Left lung (tissue), 4 donors: ENCODE measurements at regions not wholly inside any gene's neighbourhood (a gene's known extent, or its start where the extent isn't known, plus 50 kb on each side); places are given as distances from the start of the nearest gene placed in this dataset.

Experiments
- ATAC-seq: fragments of 200-7000 bp; cut with Tn5 transposase; one replicate; pipeline ENCODE4 v1.9.1; 2020; ENCODE audit warnings: moderate library complexity
- DNase-seq, 4 donors: peaks; one replicate each; pipeline ENCODE4 v3.0.0-alpha.2; 2013 to 2020
- H3K27ac ChIP-seq, 2 donors: fragments of 200-600 bp; sonication (generic) in 1 of 2; one replicate each; pipeline versions ENCODE4 v1.5.0 to v1.8.0; 2020 to 2021
- H3K27me3 ChIP-seq, 2 donors: fragments of 200-600 bp; sonication (generic) in 1 of 2; one replicate each; pipeline versions ENCODE4 v1.5.0 to v1.8.0; 2020 to 2021
- H3K36me3 ChIP-seq, 2 donors: fragments of 200-600 bp; sonication (generic) in 1 of 2; one replicate each; pipeline versions ENCODE4 v1.5.0 to v1.8.0; 2020 to 2021
- H3K4me1 ChIP-seq, 2 donors: fragments of 200-600 bp; one replicate each; pipeline ENCODE4 v1.8.0; 2021
- H3K4me3 ChIP-seq, 2 donors: fragments of 200-600 bp; sonication (generic) in 1 of 2; one replicate each; pipeline versions ENCODE4 v1.5.0 to v1.8.0; 2020 to 2021; ENCODE audit warnings: mild to moderate bottlenecking in 1 of 2
- H3K9me3 ChIP-seq, 2 donors: fragments of 200-600 bp; sonication (generic) in 1 of 2; one replicate each; pipeline versions ENCODE4 v1.5.0 to v1.8.0; 2020 to 2021
- CTCF ChIP-seq, 2 donors: fragments of 200-600 bp; sonication (generic) in 1 of 2; IDR thresholded peaks; one replicate each; pipeline versions ENCODE4 v1.5.0 to v1.8.0; 2021; ENCODE audit warnings: antibody characterized with exemption in 2 of 2
- intact Hi-C, 2 donors: fragments of 100-400 bp; cut with DNase I; formaldehyde crosslinking; loops; one replicate each; pipeline versions ENCODE4 v1.11.2 to v1.14.2; 2022
- donor health status: DM: no; HTN: yes; CAD: no.
- donor health status: DM: no; HTN: no; CAD: no.

GRCh38 chr20:57897156-57897874, 187.5 kb upstream of the PMEPA1 start:
- Histone ChIP-seq H3K27me3 (no peaks in the 10 kb centered on the region), H3K9me3 (no peaks in the 10 kb centered on the region), H3K4me1 (no peaks in the 10 kb centered on the region), H3K4me3 (no peak overlapping the region), H3K36me3 (no peaks in the 10 kb centered on the region), H3K27ac (no peak overlapping the region)
- intact Hi-C loops = no loop called here
- no peak for ATAC-seq
- no peak for TF ChIP-seq CTCF (IDR thresholded peaks at IDR 0.05)
- DNase-seq = no peak

- intact Hi-C loops = no loop called here
- Histone ChIP-seq H3K4me3 (no peak overlapping the region), H3K36me3 (no peaks in the 10 kb centered on the region), H3K9me3 (no peaks in the 10 kb centered on the region), H3K27me3 (no peaks in the 10 kb centered on the region), H3K4me1 (no peaks in the 10 kb centered on the region), H3K27ac (no peak overlapping the region)
- TF ChIP-seq CTCF (IDR thresholded peaks at IDR 0.05) = no peak
- no peak for ATAC-seq
- no peak for DNase-seq
These were observed 186.7 kb upstream of the PMEPA1 start for GRCh38 chr20:57896563-57896962.

GRCh38 chr20:57896017-57896416, 186.2 kb upstream of the PMEPA1 start:
- intact Hi-C loops = no loop called here
- H3K4me3 ChIP-seq = no peak overlapping the region
- H3K9me3 ChIP-seq = no peaks in the 10 kb centered on the region
- no peaks in the 10 kb centered on the region for H3K36me3 ChIP-seq
- DNase-seq (no peak), ATAC-seq (no peak)
- TF ChIP-seq CTCF (IDR thresholded peaks at IDR 0.05) = no peak
- H3K4me1 ChIP-seq = no peaks in the 10 kb centered on the region
- H3K27me3 ChIP-seq = no peaks in the 10 kb centered on the region
- H3K27ac ChIP-seq = no peak overlapping the region

DNA sequence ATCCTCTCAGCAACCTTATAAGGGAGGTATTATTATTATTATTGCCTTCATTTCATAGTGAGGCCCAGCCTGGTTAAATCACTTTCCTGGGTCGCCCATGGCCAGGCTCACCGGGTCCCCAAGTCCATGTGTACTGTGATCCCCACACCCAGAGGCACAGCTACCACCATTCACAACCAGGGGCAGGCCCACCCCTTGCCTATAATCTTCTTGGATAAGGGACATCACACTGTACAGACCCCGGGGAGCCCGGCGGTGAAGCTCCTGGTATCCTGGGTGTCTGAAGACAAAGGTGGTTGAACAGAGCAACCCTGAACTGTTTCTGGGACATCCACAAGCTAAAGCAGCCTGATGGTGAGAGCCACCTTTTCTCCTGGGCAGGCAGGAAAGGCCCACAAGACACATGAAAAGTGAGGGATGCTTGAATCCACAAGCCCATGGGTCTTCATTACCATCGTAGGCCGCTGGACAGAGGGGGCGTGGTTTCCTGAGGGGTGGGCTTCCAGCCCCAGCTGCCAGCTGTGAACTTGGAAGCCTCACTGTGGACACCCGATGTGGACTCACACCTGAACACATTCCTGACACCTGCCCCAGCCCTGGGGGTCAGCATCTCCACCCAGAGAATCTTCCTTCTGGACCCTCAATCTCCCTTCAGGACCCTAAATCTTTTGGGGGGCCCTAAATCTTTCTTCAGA, 185.5 kb upstream of the PMEPA1 start:
- Histone ChIP-seq H3K4me3 (no peak overlapping the region), H3K27me3 (no peaks in the 10 kb centered on the region)
- ATAC-seq = no peak

More for the DNA sequence above, 185.5 kb upstream of the PMEPA1 start:
- Histone ChIP-seq H3K9me3 (no peaks in the 10 kb centered on the region), H3K36me3 (no peaks in the 10 kb centered on the region), H3K27ac (no peak overlapping the region), H3K4me1 (no peaks in the 10 kb centered on the region)
- DNase-seq = no peak
- intact Hi-C loops = no loop called here
- no peak for TF ChIP-seq CTCF (IDR thresholded peaks at IDR 0.05)
